ENCODE measurements at regions not wholly inside any gene's neighbourhood (a gene's known extent, or its start where the extent isn't known, plus 50 kb on each side); places are given as distances from the start of the nearest gene placed in this dataset.

GRCh38 chr18:39403121-39403520, 1837.5 kb upstream of the CELF4 start:
- no peak for TF ChIP-seq CTCF (IDR thresholded peaks at IDR 0.05; ENCODE audit: insufficient read depth, low read length, poor library complexity, severe bottlenecking)
- Histone ChIP-seq H3K27me3 (ENCODE audit: control insufficient read depth, insufficient read depth, low read length) (no peaks in the 10 kb centered on the region), H3K36me3 (ENCODE audit: control insufficient read depth, insufficient read depth, low read length) (no peaks in the 10 kb centered on the region), H3K4me3 (ENCODE audit: low read depth, low read length) (no peak overlapping the region)
- DNase-seq (ENCODE audit: low read depth) = no peak

DNA sequence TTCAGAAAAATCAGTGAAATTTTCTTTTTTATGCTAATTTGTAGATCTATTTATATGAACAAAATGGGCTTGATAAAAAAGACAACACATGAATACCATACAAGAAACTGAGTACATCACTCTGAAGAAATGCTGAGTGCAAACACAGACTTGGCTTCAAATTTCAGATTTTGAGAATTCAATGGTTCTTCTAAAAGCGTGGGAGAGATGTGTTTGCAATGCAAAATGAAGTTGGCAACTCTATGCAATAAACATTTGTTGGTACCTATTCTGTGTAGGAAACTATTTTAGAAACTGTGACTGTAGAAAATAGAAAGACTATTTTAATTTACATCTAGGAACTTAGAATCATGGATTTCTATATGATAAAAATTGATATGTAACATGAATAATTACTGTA, 1834.1 kb upstream of the CELF4 start:
- no peak overlapping the region for H3K4me3 ChIP-seq (ENCODE audit: low read depth, low read length)
- TF ChIP-seq CTCF (IDR thresholded peaks at IDR 0.05; ENCODE audit: insufficient read depth, low read length, poor library complexity, severe bottlenecking) = no peak
- no peaks in the 10 kb centered on the region for H3K27me3 ChIP-seq (ENCODE audit: control insufficient read depth, insufficient read depth, low read length)
- no peak for DNase-seq (ENCODE audit: low read depth)
- no peaks in the 10 kb centered on the region for H3K36me3 ChIP-seq (ENCODE audit: control insufficient read depth, insufficient read depth, low read length)

DNA sequence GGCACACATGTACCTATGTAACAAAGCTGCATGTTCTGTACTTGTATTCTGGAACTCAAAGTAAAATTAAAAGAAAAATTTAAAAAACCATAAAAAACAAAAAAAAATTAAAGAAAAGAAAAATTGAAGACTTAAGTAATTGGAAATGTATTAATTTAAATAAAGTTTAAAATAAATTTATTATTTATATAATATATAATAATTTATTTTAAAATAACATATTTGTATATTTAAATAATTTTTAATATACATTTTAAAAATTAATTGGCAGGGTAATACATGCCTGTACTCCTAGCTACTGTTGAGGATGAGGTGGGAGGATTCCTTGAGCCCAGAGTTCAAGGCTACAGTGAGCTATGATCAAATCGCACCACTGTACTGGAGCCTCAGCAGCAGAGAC, 1830.6 kb upstream of the CELF4 start:
- H3K36me3 ChIP-seq (ENCODE audit: control insufficient read depth, insufficient read depth, low read length) = no peaks in the 10 kb centered on the region
- H3K4me3 ChIP-seq (ENCODE audit: low read depth, low read length) = no peak overlapping the region
- H3K27me3 ChIP-seq (ENCODE audit: control insufficient read depth, insufficient read depth, low read length) = no peaks in the 10 kb centered on the region
- no peak for TF ChIP-seq CTCF (IDR thresholded peaks at IDR 0.05; ENCODE audit: insufficient read depth, low read length, poor library complexity, severe bottlenecking)
- no peak for DNase-seq (ENCODE audit: low read depth)

DNA sequence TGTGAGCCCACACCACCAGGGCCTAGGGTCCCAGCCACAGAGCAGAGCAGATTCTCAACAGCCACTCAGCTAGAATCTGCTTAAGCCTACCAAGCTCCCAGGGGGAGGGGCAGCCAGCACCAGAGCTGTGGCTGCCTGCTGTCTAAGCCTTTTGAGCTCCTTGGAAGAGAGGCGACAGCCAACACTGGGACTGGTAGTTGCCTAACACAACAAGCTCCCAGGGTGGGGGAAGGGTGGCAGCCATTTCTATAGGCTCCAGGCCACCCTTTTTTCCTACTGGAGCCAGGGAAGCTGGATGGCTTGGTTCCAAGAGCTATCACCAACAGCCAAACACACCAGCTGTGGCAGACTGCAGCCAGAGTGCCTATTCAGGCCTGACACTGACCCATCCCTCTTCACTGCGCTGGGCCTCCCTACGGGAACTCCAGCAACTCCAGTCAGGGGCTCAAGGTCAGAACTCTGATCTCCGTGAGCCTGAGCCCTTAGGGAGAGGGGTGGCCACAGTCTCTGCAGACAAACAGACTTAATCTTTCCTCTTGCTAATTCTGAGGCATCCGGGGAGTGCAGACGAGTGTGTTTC, 1824.3 kb upstream of the CELF4 start:
- no peak for DNase-seq (ENCODE audit: low read depth)
- H3K27me3 ChIP-seq (ENCODE audit: control insufficient read depth, insufficient read depth, low read length) = no peaks in the 10 kb centered on the region
- H3K36me3 ChIP-seq (ENCODE audit: control insufficient read depth, insufficient read depth, low read length) = no peaks in the 10 kb centered on the region
- H3K4me3 ChIP-seq (ENCODE audit: low read depth, low read length) = no peak overlapping the region
- no peak for TF ChIP-seq CTCF (IDR thresholded peaks at IDR 0.05; ENCODE audit: insufficient read depth, low read length, poor library complexity, severe bottlenecking)

DNA sequence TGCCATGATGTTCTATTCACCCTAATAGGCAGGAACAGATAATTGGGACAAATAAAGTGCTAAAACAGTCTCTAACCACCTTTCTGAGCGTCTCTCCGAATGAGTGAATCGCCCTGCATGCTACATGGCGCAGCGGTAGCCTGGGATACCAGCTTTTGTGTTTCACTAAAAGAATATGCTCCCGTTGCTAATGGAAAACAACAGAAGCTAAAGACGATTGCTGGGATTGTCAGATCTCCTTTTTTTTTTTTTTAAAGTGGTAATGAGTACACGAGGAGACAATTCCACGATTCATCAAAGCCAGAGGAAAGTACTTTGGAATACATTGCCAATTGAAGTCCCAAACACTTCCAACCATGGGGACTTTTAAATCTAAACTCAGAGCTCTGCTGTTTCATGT, 1815.3 kb upstream of the CELF4 start:
- TF ChIP-seq CTCF (IDR thresholded peaks at IDR 0.05; ENCODE audit: insufficient read depth, low read length, poor library complexity, severe bottlenecking) = no peak

GRCh38 chr18:39380186-39380725, 1814.7 kb upstream of the CELF4 start:
- TF ChIP-seq CTCF (IDR thresholded peaks at IDR 0.05; ENCODE audit: insufficient read depth, low read length, poor library complexity, severe bottlenecking) = no peak
- no peaks in the 10 kb centered on the region for H3K27me3 ChIP-seq (ENCODE audit: control insufficient read depth, insufficient read depth, low read length)
- DNase-seq (ENCODE audit: low read depth) = no peak
- H3K36me3 ChIP-seq (ENCODE audit: control insufficient read depth, insufficient read depth, low read length) = no peaks in the 10 kb centered on the region
- H3K4me3 ChIP-seq (ENCODE audit: low read depth, low read length) = no peak overlapping the region

More for the DNA sequence above, 1815.3 kb upstream of the CELF4 start:
- Histone ChIP-seq H3K27me3 (ENCODE audit: control insufficient read depth, insufficient read depth, low read length) (no peaks in the 10 kb centered on the region), H3K36me3 (ENCODE audit: control insufficient read depth, insufficient read depth, low read length) (no peaks in the 10 kb centered on the region), H3K4me3 (ENCODE audit: low read depth, low read length) (no peak overlapping the region)
- no peak for DNase-seq (ENCODE audit: low read depth)

All from kidney epithelial cell (primary cell).